ENCODE measurements at regions not wholly inside any gene's neighbourhood (a gene's known extent, or its start where the extent isn't known, plus 50 kb on each side); places are given as distances from the start of the nearest gene placed in this dataset.

GRCh38 chr6:11315743-11316437 is 83.4 kb upstream of the NEDD9 start:
- TF ChIP-seq CTCF (IDR thresholded peaks at IDR 0.05): no peak
- H3K36me3 ChIP-seq: no peaks in the 10 kb centered on the region
- DNase-seq (no peak), ATAC-seq (peak; percentile 55)
- intact Hi-C loops (cut with DNase I): no loop called here
- H3K9me3 ChIP-seq: no peaks in the 10 kb centered on the region
- H3K27me3 ChIP-seq: no peaks in the 10 kb centered on the region
- H3K4me1 ChIP-seq: peaks cover 17 to 32% of the 10 kb centered on the region in 2 donors
- H3K4me3 ChIP-seq: no peak overlapping the region
- peak overlapping the region; percentile 35 to 60 for H3K27ac ChIP-seq

- intact Hi-C loops (cut with DNase I): no loop called here
- Histone ChIP-seq H3K27me3 (no peaks in the 10 kb centered on the region), H3K36me3 (peaks cover 0 to 5% of the 10 kb centered on the region in 2 donors), H3K27ac (no peak overlapping the region), H3K9me3 (no peaks in the 10 kb centered on the region), H3K4me1 (peaks cover 10 to 31% of the 10 kb centered on the region in 2 donors), H3K4me3 (no peak overlapping the region)
- TF ChIP-seq CTCF (IDR thresholded peaks at IDR 0.05): no peak
- DNase-seq (no peak), ATAC-seq (no peak)
Measured at GRCh38 chr6:11313207-11313606, 80.7 kb upstream of the NEDD9 start.

- ATAC-seq (no peak), DNase-seq (no peak)
- Histone ChIP-seq H3K36me3 (peaks cover 0 to 5% of the 10 kb centered on the region in 2 donors), H3K27me3 (no peaks in the 10 kb centered on the region), H3K4me1 (peaks cover 5 to 23% of the 10 kb centered on the region in 2 donors), H3K27ac (no peak overlapping the region), H3K4me3 (no peak overlapping the region), H3K9me3 (no peaks in the 10 kb centered on the region)
- intact Hi-C loops (cut with DNase I): no loop called here
- no peak for TF ChIP-seq CTCF (IDR thresholded peaks at IDR 0.05)
Measured at GRCh38 chr6:11311970-11312369, 79.5 kb upstream of the NEDD9 start.

GRCh38 chr6:11309947-11310665 is 77.6 kb upstream of the NEDD9 start:
- DNase-seq (peak in 2 of 4 donors; percentile 77 to 93), ATAC-seq (peak; percentile 28)
- Histone ChIP-seq H3K36me3 (peaks cover 0 to 16% of the 10 kb centered on the region in 2 donors), H3K27ac (no peak overlapping the region), H3K4me1 (peaks cover 0 to 19% of the 10 kb centered on the region in 2 donors), H3K4me3 (no peak overlapping the region), H3K27me3 (no peaks in the 10 kb centered on the region), H3K9me3 (no peaks in the 10 kb centered on the region)
- intact Hi-C loops (cut with DNase I): no loop called here
- no peak for TF ChIP-seq CTCF (IDR thresholded peaks at IDR 0.05)

GRCh38 chr6:11307226-11307625 is 74.8 kb upstream of the NEDD9 start:
- intact Hi-C loops (cut with DNase I): no loop called here
- Histone ChIP-seq H3K9me3 (no peaks in the 10 kb centered on the region), H3K36me3 (peaks cover 0 to 26% of the 10 kb centered on the region in 2 donors), H3K27me3 (no peaks in the 10 kb centered on the region), H3K27ac (peak overlapping the region in 1 of 2 donors; percentile 28), H3K4me1 (peaks cover 0 to 19% of the 10 kb centered on the region in 2 donors), H3K4me3 (no peak overlapping the region)
- DNase-seq (no peak), ATAC-seq (no peak)
- no peak for TF ChIP-seq CTCF (IDR thresholded peaks at IDR 0.05)
